GM18511 (cell line): ENCODE measurements at regions not wholly inside any gene's neighbourhood (a gene's known extent, or its start where the extent isn't known, plus 50 kb on each side); places are given as distances from the start of the nearest gene placed in this dataset.

Experiments
- ATAC-seq: cut with Tn5 transposase; IDR thresholded peaks from one replicate; pipeline ENCODE4 v1.9.1; 2021; ENCODE audit warnings: mild to moderate bottlenecking, moderate library complexity; ENCODE audit not compliant: unreplicated experiment

DNA sequence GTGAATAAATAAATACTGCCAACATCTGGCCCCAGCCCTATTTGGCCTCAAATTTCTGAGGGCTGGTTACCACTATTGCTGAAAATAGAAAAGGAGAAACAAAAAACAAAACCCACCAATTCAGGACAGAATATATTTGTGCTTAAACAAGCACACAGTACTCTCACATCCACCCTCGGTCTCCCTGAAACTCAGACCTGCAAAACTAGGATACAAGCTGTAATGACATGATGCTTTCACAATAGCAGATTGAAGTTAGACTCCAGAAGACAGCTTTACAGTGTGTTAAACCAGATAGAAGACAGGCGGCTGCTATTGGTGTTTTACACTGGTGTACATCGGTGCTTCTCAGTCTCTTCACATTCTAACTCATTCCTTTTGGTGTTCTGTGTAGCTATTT, 214.9 kb upstream of the DMRT1 start:
- ATAC-seq = no peak

- ATAC-seq = no peak
These were observed 214.0 kb upstream of the DMRT1 start for GRCh38 chr9:627336-627970.

DNA sequence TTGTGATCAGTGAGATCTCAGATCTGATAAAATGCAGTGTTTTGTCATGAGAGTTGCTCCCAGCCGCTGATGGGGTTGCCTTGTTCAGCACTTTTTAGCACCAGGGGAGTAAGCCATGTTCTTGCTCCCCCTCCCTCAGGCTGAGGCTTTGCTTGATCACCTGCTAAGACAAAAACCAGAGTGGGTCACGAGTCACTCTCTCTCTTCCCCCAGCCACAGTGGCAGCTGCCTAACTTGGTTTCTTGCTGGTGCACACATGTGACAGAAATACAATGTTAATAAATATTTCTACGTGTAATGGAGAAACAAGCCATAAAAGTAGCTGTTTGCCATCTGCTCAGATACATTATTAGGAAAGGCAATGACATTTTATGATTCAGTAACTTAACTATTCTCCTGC, 212.4 kb upstream of the DMRT1 start:
- no peak for ATAC-seq

DNA sequence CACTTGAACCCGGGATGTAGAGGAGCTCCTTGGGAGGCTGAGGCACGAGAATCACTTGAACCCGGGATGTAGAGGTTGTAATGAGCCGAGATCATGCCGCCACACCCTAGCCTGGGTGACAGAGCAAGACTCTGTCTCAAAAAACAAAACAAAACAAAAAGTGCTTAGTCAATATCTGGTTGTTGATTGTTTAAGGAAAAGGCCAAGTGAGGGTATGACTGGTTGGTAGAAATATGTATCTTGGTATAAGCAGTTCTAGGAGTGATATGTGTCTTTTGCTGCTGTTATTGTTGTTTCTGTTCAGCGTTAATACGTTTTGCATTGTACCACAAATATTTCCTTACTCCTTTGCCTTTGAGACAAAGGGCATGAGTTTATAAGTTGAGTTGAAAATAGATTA, 210.7 kb upstream of the DMRT1 start:
- ATAC-seq = no peak

- ATAC-seq = no peak
These were observed 209.9 kb upstream of the DMRT1 start for GRCh38 chr9:631596-631995.

DNA sequence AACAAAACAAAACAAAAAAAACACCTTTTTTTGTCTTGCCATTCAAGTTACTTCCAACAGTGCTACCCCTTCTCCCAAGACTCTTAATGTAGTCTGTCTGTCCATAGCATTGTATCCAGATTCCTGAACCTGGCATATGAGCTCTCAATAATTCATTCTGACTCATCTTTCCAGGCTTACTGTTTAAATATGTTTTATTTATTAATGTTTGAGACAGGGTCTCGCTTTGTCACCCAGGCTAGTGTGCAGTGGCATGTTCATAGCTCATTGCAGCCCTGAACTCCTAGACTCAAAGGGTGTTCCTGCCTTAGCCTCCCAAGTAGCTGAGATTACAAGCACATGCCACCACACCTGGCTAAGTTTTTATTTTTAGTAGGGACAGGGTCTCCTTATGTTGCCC, 208.0 kb upstream of the DMRT1 start:
- no peak for ATAC-seq

DNA sequence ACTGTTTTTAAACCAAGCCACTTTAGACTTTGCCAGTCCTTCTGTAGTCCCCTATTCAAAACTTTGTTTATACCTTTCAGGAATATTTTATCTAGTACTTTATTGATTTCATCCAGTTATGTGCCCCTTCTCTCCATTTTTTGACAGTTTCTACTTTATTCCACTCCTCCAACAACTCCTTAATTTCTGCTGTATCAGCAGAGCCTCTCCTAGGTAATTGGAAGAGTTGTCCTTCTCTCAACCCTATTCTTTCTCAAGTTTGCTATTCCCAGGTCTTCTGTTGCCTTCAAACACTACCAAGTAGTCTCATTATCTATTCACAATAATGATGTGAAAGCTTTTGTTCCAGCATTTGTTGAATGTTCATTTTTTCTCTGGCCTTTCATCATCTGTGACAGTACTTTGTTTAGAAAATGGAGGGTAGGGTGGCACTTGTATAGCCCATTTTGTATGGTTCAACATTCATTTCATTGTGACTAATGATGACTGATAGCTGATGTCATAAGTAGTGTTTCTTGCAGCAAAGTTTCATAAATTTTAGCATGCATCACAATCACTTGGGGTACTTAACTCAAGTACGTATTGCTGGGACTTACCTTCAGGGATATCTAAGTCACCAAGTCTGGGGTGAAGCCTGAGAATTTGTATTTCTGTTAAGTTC, 204.4 kb upstream of the DMRT1 start:
- ATAC-seq = no peak

GRCh38 chr9:638152-638551, 203.3 kb upstream of the DMRT1 start:
- ATAC-seq = no peak

GRCh38 chr9:642014-642413, 199.5 kb upstream of the DMRT1 start:
- ATAC-seq = no peak

- no peak for ATAC-seq
These were observed 197.5 kb upstream of the DMRT1 start for GRCh38 chr9:643966-644365.

- ATAC-seq = no peak
These were observed 194.0 kb upstream of the DMRT1 start for GRCh38 chr9:647522-647921.

DNA sequence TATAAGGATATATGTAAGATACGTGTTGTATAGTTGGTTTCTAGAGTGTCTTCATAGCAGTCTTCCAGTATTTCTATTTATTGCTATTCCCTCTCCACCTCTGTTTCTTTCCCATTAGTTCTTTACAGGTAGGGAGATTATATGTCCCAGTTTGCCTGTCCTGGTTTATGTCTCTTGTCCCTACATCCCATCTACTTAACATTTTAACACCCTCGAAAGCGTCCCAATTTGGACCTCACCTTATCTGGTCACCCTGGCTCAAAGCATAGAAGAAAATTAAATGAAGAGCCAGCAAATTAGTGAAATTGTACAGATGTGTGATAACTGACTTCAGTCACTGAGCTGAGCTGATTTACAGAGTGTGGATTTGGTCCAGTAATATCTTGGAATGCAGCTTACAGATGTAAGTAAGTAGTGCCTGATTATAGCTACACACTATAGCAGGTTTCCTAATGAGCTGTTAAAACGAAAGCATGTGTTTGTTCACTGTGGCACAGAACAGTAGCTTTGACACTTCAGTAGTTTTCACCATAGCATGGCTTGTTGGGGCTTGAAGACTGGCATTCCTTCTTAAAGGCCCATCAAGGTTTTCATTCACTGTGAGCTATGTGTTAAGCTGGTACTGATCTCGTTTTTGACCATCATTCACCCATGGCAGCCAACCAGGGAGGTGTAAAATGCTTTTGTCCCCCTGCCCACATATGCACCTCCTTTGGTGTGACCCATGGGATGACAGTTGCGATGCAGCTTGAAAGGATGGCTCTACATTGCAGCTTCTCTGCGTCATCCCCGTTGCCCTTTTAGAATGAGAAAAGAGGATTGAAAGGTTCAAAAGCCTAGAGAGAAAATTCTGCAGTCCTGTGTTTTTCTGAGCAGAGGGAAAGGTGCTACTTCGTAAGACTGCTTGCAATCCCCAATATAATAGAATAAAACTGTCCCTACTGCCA, 192.1 kb upstream of the DMRT1 start:
- no peak for ATAC-seq

- no peak for ATAC-seq
These were observed 191.1 kb upstream of the DMRT1 start for GRCh38 chr9:650362-650761.

DNA sequence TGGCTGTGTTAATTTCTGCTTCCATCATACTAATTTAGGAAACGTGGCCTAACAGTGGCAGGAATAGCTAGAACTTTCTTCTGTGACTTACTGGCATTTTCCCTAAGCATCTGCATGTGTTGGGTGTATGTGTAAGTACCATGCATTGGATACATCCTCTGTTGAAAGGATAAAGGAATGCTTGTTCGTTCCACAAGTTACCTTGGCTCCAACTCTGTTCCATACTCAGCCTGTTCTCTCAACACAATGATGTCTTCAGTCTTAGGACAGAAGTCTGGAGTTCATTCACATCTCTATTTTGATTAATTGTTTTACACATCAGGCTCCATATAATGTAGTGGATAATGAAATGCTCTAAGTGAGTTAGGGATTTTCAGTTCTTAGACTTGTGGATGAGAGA, 190.1 kb upstream of the DMRT1 start:
- no peak for ATAC-seq

DNA sequence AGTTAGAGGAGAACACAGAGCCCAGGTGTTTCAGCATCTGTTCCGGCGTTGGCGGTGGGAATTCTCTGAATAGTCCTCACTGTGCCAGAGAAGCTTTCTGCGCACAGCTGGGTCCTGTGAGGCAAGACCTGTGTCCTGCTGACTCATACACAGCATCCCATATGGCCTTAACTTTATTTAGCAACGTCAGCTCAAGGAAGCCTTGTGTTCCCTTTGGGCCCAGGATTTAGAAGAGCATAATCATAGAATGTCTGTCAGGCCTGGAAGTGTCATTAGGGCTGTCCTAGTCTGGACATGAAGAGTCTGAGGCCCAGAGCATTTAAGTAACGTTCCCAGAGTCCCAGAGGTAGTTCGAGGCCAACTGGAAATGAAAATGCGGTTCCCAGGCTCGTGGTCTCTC, 188.6 kb upstream of the DMRT1 start:
- ATAC-seq = no peak

GRCh38 chr9:653421-653820, 188.1 kb upstream of the DMRT1 start:
- ATAC-seq = no peak

- no peak for ATAC-seq
These were observed 187.6 kb upstream of the DMRT1 start for GRCh38 chr9:653856-654387.

GRCh38 chr9:655875-656274, 185.6 kb upstream of the DMRT1 start:
- ATAC-seq = no peak

DNA sequence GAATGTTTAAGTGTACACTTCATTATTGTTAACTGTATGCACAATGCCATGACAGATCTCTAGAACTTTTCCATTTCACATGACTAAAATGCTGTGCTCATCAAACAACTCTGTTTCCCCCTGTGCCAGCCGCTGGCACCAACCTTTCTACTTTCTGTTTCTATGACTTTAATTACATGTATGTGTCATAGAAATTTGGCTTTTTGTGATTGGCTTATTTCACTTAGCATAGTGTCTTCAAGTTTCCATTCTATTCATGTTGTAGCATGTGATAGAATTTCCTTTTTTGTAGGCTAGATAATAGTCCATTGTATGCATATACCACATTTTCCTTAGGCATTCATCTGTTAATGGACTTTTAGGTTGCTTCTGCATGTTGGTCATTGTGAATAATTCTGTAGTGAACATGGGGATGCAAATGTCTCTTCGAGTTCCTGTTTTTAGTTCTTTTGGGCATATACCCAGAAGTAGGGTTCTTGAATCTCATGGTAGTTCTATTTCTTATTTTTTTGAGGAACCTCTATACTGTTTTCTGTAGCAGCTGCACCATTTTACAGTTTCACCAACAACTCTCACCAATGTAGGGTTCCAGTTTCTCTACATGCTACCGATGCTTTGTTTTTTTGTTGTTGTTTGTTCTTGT, 184.4 kb upstream of the DMRT1 start:
- no peak for ATAC-seq

- no peak for ATAC-seq
These were observed 182.2 kb upstream of the DMRT1 start for GRCh38 chr9:659286-659685.

DNA sequence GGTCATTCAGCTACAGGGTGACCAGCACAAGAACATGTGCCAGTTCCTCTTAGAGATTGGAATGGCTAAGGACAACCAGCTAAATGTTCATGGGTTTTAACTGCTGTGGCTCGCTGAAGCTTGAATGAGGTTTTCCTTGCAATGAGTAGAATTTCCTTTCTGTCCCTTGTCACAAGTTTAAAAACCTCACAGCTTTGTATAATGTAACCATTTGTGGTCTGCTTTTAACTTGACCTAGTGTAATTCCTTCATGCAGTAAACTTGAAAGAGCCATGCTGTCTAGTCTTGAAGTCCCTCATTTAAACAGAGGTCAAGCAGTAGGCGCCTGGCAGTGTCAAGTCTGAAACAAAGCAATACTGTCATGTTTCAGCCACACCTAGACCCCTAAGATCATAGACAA, 181.3 kb upstream of the DMRT1 start:
- peak; percentile 58 for ATAC-seq
